Caco-2 (cell line): ENCODE measurements at regions not wholly inside any gene's neighbourhood (a gene's known extent, or its start where the extent isn't known, plus 50 kb on each side); places are given as distances from the start of the nearest gene placed in this dataset.

Source experiments
- BruUV-seq: library from RNA; stranded (reverse); fragments of 400-500 nt; replicated peaks from 2 replicates; lab custom pipeline; 2021; lab: Mats Ljungman, UMichigan
- CTCF ChIA-PET: fragments of 300-600 bp; sonication (Branson Sonifier 250); formaldehyde crosslinking; loops from one replicate; lab custom pipeline; 2022; ENCODE audit warnings: antibody characterized with exemption; lab: Charles Lee
- POLR2A ChIA-PET: fragments of 300-600 bp; sonication (Branson Sonifier 250); formaldehyde crosslinking; loops from one replicate; lab custom pipeline; 2022; ENCODE audit warnings: antibody characterized with exemption; lab: Charles Lee
- DNase-seq, 2 experiments: peaks; one replicate each; pipeline versions ENCODE4 v3.0.0 to v3.0.0-alpha.2; 2020 to 2022
- H3K27me3 ChIP-seq: replicated peaks from 2 replicates; pipeline ENCODE4 v1.6.0; 2011; ENCODE audit warnings: low read length; ENCODE audit not compliant: control insufficient read depth, insufficient read depth
- H3K36me3 ChIP-seq: 2 replicates; pipeline ENCODE4 v1.5.1; 2011; ENCODE audit warnings: low read length; ENCODE audit not compliant: control insufficient read depth, insufficient read depth
- H3K4me1 ChIP-seq: fragments of 250-450 bp; sonication (Bioruptor Pico); 2 replicates; pipeline ENCODE4 v1.5.1; 2020; ENCODE audit warnings: mild to moderate bottlenecking
- H3K4me3 ChIP-seq: 2 replicates; pipeline ENCODE4 v1.5.1; 2011; ENCODE audit warnings: low read depth, mild to moderate bottlenecking, control low read depth, low read length
- H3K9me3 ChIP-seq: fragments of 250-450 bp; sonication (Bioruptor Pico); 2 replicates; pipeline ENCODE4 v1.5.1; 2020; ENCODE audit warnings: mild to moderate bottlenecking, moderate library complexity
- H3K27ac Mint-ChIP-seq: one replicate; pipeline ENCODE4 v1.8.0; 2022; ENCODE audit warnings: mixed read lengths; ENCODE audit not compliant: unreplicated experiment
- H3K27me3 Mint-ChIP-seq: one replicate; pipeline ENCODE4 v1.8.0; 2022; ENCODE audit warnings: mixed read lengths; ENCODE audit not compliant: insufficient read depth, unreplicated experiment
- H3K36me3 Mint-ChIP-seq: one replicate; pipeline ENCODE4 v1.8.0; 2022; ENCODE audit warnings: mild to moderate bottlenecking, mixed read lengths; ENCODE audit not compliant: insufficient read depth, unreplicated experiment
- H3K4me1 Mint-ChIP-seq: one replicate; pipeline ENCODE4 v1.8.0; 2022; ENCODE audit warnings: low read depth, mixed read lengths; ENCODE audit not compliant: unreplicated experiment
- H3K4me3 Mint-ChIP-seq: one replicate; pipeline ENCODE4 v1.8.0; 2022; ENCODE audit warnings: mild to moderate bottlenecking, moderate library complexity, mixed read lengths; ENCODE audit not compliant: unreplicated experiment
- H3K9me3 Mint-ChIP-seq: one replicate; pipeline ENCODE4 v1.8.0; 2022; ENCODE audit warnings: mixed read lengths; ENCODE audit not compliant: unreplicated experiment
- intact Hi-C: fragments of 100-400 bp; cut with micrococcal nuclease; formaldehyde crosslinking; loops from one replicate; pipeline ENCODE4 v1.10.0; 2022; ENCODE audit not compliant: unreplicated experiment
- TF ChIP-seq, protein P1 (sequence below), 2 experiments: fragments of 200-600 bp in 1 of 2; IDR thresholded peaks; 1 replicate in 1 of 2; 2 replicates in 1 of 2; pipeline versions ENCODE4 v1.5.1 to v1.8.0; 2011 to 2022; ENCODE audit warnings: antibody characterized with exemption in 1 of 2, control low read depth in 1 of 2, inconsistent platforms in 1 of 2, low read depth in 1 of 2, low read length in 1 of 2, mild to moderate bottlenecking in 1 of 2, moderate library complexity in 1 of 2; ENCODE audit not compliant: insufficient read depth in 1 of 2, severe bottlenecking in 1 of 2, unreplicated experiment in 1 of 2

DNA sequence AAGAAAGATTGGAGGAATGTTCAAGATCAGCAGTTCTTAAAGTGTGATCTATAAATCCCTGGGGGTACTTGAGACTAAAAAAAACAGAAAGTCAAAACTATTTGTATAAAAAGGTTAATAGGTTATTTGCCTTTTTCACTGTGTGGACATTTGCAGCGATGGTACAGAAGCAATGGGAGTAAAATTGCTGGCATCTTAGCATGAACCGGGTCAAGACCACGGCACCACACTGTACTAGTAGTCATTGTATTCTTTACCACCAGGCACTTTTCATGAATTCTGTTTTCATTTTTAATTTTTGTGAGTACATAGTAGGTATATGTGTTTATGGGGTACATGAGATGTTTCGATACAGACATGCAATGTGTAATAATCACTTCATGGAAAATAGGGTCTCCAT lies 126.2 kb downstream of the IPO8 start:
- Histone ChIP-seq H3K4me1 (no peaks in the 10 kb centered on the region), H3K36me3 (no peaks in the 10 kb centered on the region), H3K4me3 (no peak overlapping the region), H3K9me3 (no peaks in the 10 kb centered on the region), H3K27me3 (no peaks in the 10 kb centered on the region)
- Mint-ChIP-seq H3K27me3 (peaks cover 12% of the 10 kb centered on the region), H3K9me3 (peaks cover 23% of the 10 kb centered on the region), H3K4me3 (no peak overlapping the region), H3K4me1 (no peaks in the 10 kb centered on the region), H3K27ac (no peak overlapping the region), H3K36me3 (no peaks in the 10 kb centered on the region)
- ChIA-PET CTCF (no interaction called here), POLR2A (no interaction called here)
- no peak for DNase-seq
- BruUV-seq, result no TSS peak
- intact Hi-C loops, result no loop called here
- TF ChIP-seq, protein P1, sequence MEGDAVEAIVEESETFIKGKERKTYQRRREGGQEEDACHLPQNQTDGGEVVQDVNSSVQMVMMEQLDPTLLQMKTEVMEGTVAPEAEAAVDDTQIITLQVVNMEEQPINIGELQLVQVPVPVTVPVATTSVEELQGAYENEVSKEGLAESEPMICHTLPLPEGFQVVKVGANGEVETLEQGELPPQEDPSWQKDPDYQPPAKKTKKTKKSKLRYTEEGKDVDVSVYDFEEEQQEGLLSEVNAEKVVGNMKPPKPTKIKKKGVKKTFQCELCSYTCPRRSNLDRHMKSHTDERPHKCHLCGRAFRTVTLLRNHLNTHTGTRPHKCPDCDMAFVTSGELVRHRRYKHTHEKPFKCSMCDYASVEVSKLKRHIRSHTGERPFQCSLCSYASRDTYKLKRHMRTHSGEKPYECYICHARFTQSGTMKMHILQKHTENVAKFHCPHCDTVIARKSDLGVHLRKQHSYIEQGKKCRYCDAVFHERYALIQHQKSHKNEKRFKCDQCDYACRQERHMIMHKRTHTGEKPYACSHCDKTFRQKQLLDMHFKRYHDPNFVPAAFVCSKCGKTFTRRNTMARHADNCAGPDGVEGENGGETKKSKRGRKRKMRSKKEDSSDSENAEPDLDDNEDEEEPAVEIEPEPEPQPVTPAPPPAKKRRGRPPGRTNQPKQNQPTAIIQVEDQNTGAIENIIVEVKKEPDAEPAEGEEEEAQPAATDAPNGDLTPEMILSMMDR (IDR thresholded peaks at IDR 0.05; ENCODE audit: insufficient read depth in 1 of 2, low read depth in 1 of 2, low read length in 1 of 2, severe bottlenecking in 1 of 2, unreplicated experiment in 1 of 2), result no peak

DNA sequence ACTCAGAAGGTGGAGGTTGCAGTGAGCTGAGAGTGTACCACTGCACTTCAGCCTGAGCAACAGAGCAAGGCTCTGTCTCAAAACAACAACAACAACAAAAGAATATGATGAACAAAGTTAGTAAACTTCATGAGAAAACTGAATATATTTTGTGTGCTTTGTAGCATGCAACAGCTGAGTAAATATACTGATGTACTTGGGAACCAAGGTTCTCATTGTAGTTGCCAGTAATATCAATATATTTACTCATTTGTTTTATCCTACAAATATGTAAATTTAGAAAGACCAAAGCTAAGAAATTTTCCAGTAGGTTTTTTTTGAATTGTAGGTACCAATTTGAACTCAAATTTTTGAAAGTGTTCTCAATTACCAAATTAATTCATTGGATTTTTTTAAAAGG lies 127.2 kb downstream of the IPO8 start:
- no peaks in the 10 kb centered on the region for H3K9me3 ChIP-seq
- Mint-ChIP-seq H3K9me3 (peaks cover 29% of the 10 kb centered on the region), H3K36me3 (no peaks in the 10 kb centered on the region), H3K4me3 (no peak overlapping the region), H3K27me3 (peaks cover 12% of the 10 kb centered on the region), H3K4me1 (no peaks in the 10 kb centered on the region), H3K27ac (no peak overlapping the region)
- H3K27me3 ChIP-seq, result no peaks in the 10 kb centered on the region
- H3K4me3 ChIP-seq, result no peak overlapping the region
- ChIA-PET POLR2A (no interaction called here), CTCF (no interaction called here)
- DNase-seq, result no peak
- TF ChIP-seq, protein P1 (IDR thresholded peaks at IDR 0.05; ENCODE audit: insufficient read depth in 1 of 2, low read depth in 1 of 2, low read length in 1 of 2, severe bottlenecking in 1 of 2, unreplicated experiment in 1 of 2), result no peak
- no peaks in the 10 kb centered on the region for H3K36me3 ChIP-seq
- BruUV-seq, result no TSS peak
- intact Hi-C loops, result no loop called here
- H3K4me1 ChIP-seq, result no peaks in the 10 kb centered on the region

DNA sequence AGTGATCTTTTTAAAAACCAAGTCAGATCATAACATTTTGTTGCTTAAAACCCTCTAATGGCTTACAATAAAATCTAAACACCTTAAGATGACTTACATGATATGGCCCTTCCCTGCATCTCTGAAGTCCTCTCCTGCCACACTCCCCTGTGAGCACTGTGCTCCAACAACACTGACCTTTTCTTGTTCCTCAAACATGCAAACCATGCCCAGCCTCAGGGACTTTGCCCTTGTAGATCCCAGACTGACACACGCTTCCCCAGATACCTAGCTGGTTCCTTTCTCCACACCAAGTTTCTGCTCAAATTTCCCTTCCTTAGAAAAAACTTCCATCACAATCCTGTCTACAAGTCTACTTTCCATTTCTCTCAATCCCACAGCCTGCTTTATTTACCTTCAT lies 128.6 kb downstream of the IPO8 start:
- no peaks in the 10 kb centered on the region for H3K4me1 Mint-ChIP-seq
- no peak overlapping the region for H3K4me3 Mint-ChIP-seq
- peaks cover 34% of the 10 kb centered on the region for H3K9me3 Mint-ChIP-seq
- Histone ChIP-seq H3K27me3 (no peaks in the 10 kb centered on the region), H3K4me1 (no peaks in the 10 kb centered on the region), H3K9me3 (no peaks in the 10 kb centered on the region), H3K36me3 (no peaks in the 10 kb centered on the region), H3K4me3 (no peak overlapping the region)
- no peaks in the 10 kb centered on the region for H3K36me3 Mint-ChIP-seq
- no TSS peak for BruUV-seq
- ChIA-PET POLR2A (no interaction called here), CTCF (no interaction called here)
- DNase-seq, result no peak
- no peak overlapping the region for H3K27ac Mint-ChIP-seq
- H3K27me3 Mint-ChIP-seq, result peaks cover 12% of the 10 kb centered on the region
- intact Hi-C loops, result no loop called here
- TF ChIP-seq, protein P1 (IDR thresholded peaks at IDR 0.05; ENCODE audit: insufficient read depth in 1 of 2, low read depth in 1 of 2, low read length in 1 of 2, severe bottlenecking in 1 of 2, unreplicated experiment in 1 of 2), result no peak
